Motor neuron (in vitro differentiated cells): ENCODE measurements at regions not wholly inside any gene's neighbourhood (a gene's known extent, or its start where the extent isn't known, plus 50 kb on each side); places are given as distances from the start of the nearest gene placed in this dataset.
A peak's percentile ranks its signal among the peaks of the same experiment; 100 is the strongest.
"Not testable (repeated sequence)": the region's sequence is repeated elsewhere in the genome, so short reads cannot be mapped to it uniquely, and the experiment has no call there.

ENCODE experiments used
- ATAC-seq, 8 experiments: fragments of 200-7000 bp; cut with Tn5 transposase; replicated peaks in 6 of 8; 2 replicates each; pipeline ENCODE4 v1.8.0; 2021; ENCODE audit warnings: mild to moderate bottlenecking in 8 of 8, moderate library complexity in 8 of 8
- H3K27ac ChIP-seq, 2 donors: fragments of 250-450 bp; sonication (Bioruptor Pico); 2 replicates each; pipeline ENCODE4 v1.9.0; 2021; ENCODE audit warnings: antibody characterized with exemption in 2 of 2, mild to moderate bottlenecking in 2 of 2, moderate library complexity in 1 of 2
- H3K4me1 ChIP-seq, 2 donors: fragments of 250-450 bp; sonication (Bioruptor Pico); replicated peaks in 1 of 2; 2 replicates each; pipeline ENCODE4 v1.6.1; 2021; ENCODE audit warnings: antibody characterized with exemption in 2 of 2, mild to moderate bottlenecking in 2 of 2, moderate library complexity in 1 of 2
- H3K4me3 ChIP-seq, 5 donors: fragments of 250-450 bp; sonication (Bioruptor Pico); 2 replicates each; pipeline ENCODE4 v1.9.0; 2021; ENCODE audit warnings: antibody characterized with exemption in 5 of 5, mild to moderate bottlenecking in 5 of 5, moderate library complexity in 4 of 5
- WGBS, 10 experiments: fragments of 450-650 bp; shearing (Covaris generic); methylation state at CpG; one replicate each; pipeline ENCODE4 v1.0.0; 2022; 5-methylcytosine and 5-hydroxymethylcytosine counted together
- in situ Hi-C, 9 experiments: fragments of 400-800 bp; cut with MboI; loops; one replicate each; pipeline ENCODE4 v1.15.0; 2021; ENCODE audit warnings: low sequenced_read_pairs in 9 of 9, low pct_unique_long_range_greater_than_20kb in 2 of 9; ENCODE audit not compliant: unreplicated experiment in 9 of 9

- Histone ChIP-seq H3K27ac (no peak overlapping the region), H3K4me1 (no peaks in the 10 kb centered on the region), H3K4me3 (no peak overlapping the region)
- in situ Hi-C loops, result no loop called here
- ATAC-seq, result no peak
- 16 to 95% (median 90%) methylated on average over 6 of the region's 6 CpGs for WGBS, 10 experiments
These were observed 617.7 kb upstream of the ADGRL2 start for GRCh38 chr1:81183051-81183450.

GRCh38 chr1:81179242-81179641, 621.5 kb upstream of the ADGRL2 start:
- in situ Hi-C loops, result no loop called here
- peak in 3 of 8 experiments; percentile 24 to 75 (median 46) for ATAC-seq
- WGBS, 10 experiments, result 0 to 82% (median 22%) methylated on average over 1 of the region's 1 CpG; no CpG with 5 or more reads in 2 of the 10 experiments
- no peaks in the 10 kb centered on the region for H3K4me1 ChIP-seq
- H3K27ac ChIP-seq, result no peak overlapping the region
- no peak overlapping the region for H3K4me3 ChIP-seq

- 97% methylated on average over 7 of the region's 30 CpGs; no CpG with 5 or more reads in 9 of the 10 experiments for WGBS, 10 experiments
- ATAC-seq, H3K4me3 ChIP-seq, H3K27ac ChIP-seq, in situ Hi-C loops, H3K4me1 ChIP-seq: not testable (repeated sequence)
These were observed 622.2 kb upstream of the ADGRL2 start for GRCh38 chr1:81178431-81179093.

GRCh38 chr1:81174811-81175476, 625.8 kb upstream of the ADGRL2 start:
- in situ Hi-C loops, result no loop called here
- H3K27ac ChIP-seq, result no peak overlapping the region
- H3K4me3 ChIP-seq, result no peak overlapping the region
- no peaks in the 10 kb centered on the region for H3K4me1 ChIP-seq
- 57 to 100% (median 89%) methylated on average over 1 to 2 of the region's 2 CpGs; no CpG with 5 or more reads in 4 of the 10 experiments for WGBS, 10 experiments
- ATAC-seq, result no peak

GRCh38 chr1:81174052-81174451, 626.7 kb upstream of the ADGRL2 start:
- in situ Hi-C loops, result no loop called here
- no peak for ATAC-seq
- Histone ChIP-seq H3K4me1 (no peaks in the 10 kb centered on the region), H3K27ac (no peak overlapping the region), H3K4me3 (no peak overlapping the region)
- WGBS, 10 experiments, result 0 to 94% (median 90%) methylated on average over 1 to 2 of the region's 2 CpGs; no CpG with 5 or more reads in 3 of the 10 experiments

- ATAC-seq, result no peak
- in situ Hi-C loops, result no loop called here
- no peak overlapping the region for H3K4me3 ChIP-seq
- H3K4me1 ChIP-seq, result no peaks in the 10 kb centered on the region
- WGBS, 10 experiments, result 50 to 100% (median 87%) methylated on average over 1 to 2 of the region's 2 CpGs
- no peak overlapping the region for H3K27ac ChIP-seq
These were observed 628.3 kb upstream of the ADGRL2 start for GRCh38 chr1:81172483-81172882.

GRCh38 chr1:81170721-81171120, 630.0 kb upstream of the ADGRL2 start:
- WGBS, 10 experiments, result 20 to 100% (median 91%) methylated on average over 2 of the region's 2 CpGs; no CpG with 5 or more reads in 1 of the 10 experiments
- Histone ChIP-seq H3K4me1 (no peaks in the 10 kb centered on the region), H3K4me3 (no peak overlapping the region), H3K27ac (no peak overlapping the region)
- in situ Hi-C loops, result no loop called here
- ATAC-seq, result no peak

GRCh38 chr1:81165963-81166362, 634.8 kb upstream of the ADGRL2 start:
- Histone ChIP-seq H3K4me3 (no peak overlapping the region), H3K27ac (no peak overlapping the region), H3K4me1 (no peaks in the 10 kb centered on the region)
- no peak for ATAC-seq
- 0 to 100% (median 91%) methylated on average over 1 to 2 of the region's 2 CpGs for WGBS, 10 experiments
- in situ Hi-C loops, result no loop called here

- WGBS, 10 experiments, result 60 to 100% (median 94%) methylated on average over 1 to 3 of the region's 3 CpGs; no CpG with 5 or more reads in 4 of the 10 experiments
- Histone ChIP-seq H3K27ac (no peak overlapping the region), H3K4me3 (no peak overlapping the region), H3K4me1 (peaks cover 0 to 7% of the 10 kb centered on the region in 2 donors)
- no peak for ATAC-seq
- in situ Hi-C loops, result no loop called here
These were observed 640.0 kb upstream of the ADGRL2 start for GRCh38 chr1:81160696-81161095.

- Histone ChIP-seq H3K4me1 (peaks cover 0 to 7% of the 10 kb centered on the region in 2 donors), H3K27ac (no peak overlapping the region), H3K4me3 (no peak overlapping the region)
- in situ Hi-C loops, result no loop called here
- 0 to 90% (median 72%) methylated on average over 1 to 3 of the region's 3 CpGs; no CpG with 5 or more reads in 1 of the 10 experiments for WGBS, 10 experiments
- peak in 3 of 8 experiments; percentile 48 to 64 (median 61) for ATAC-seq
These were observed 642.1 kb upstream of the ADGRL2 start for GRCh38 chr1:81158592-81158991.

- in situ Hi-C loops, result no loop called here
- 0 to 100% (median 95%) methylated on average over 1 of the region's 1 CpG; no CpG with 5 or more reads in 2 of the 10 experiments for WGBS, 10 experiments
These were observed 643.0 kb upstream of the ADGRL2 start for GRCh38 chr1:81157686-81158085.

GRCh38 chr1:81156887-81157286, 643.8 kb upstream of the ADGRL2 start:
- WGBS, 10 experiments, result 33 to 90% (median 60%) methylated on average over 1 of the region's 1 CpG; no CpG with 5 or more reads in 3 of the 10 experiments
- H3K27ac ChIP-seq, result no peak overlapping the region
- in situ Hi-C loops, result no loop called here
- H3K4me1 ChIP-seq, result peaks cover 0 to 7% of the 10 kb centered on the region in 2 donors
- peak in 1 of 8 experiments; percentile 65 for ATAC-seq
- H3K4me3 ChIP-seq, result no peak overlapping the region

More at GRCh38 chr1:81157686-81158085, 643.0 kb upstream of the ADGRL2 start:
- peaks cover 0 to 7% of the 10 kb centered on the region in 2 donors for H3K4me1 ChIP-seq
- ATAC-seq, result no peak
- H3K4me3 ChIP-seq, result no peak overlapping the region
- no peak overlapping the region for H3K27ac ChIP-seq

- in situ Hi-C loops, result no loop called here
- H3K4me3 ChIP-seq, result no peak overlapping the region
- no peak overlapping the region for H3K27ac ChIP-seq
- WGBS, 10 experiments, result 0 to 100% (median 94%) methylated on average over 1 of the region's 1 CpG; no CpG with 5 or more reads in 1 of the 10 experiments
- peaks cover 6 to 7% of the 10 kb centered on the region in 2 donors for H3K4me1 ChIP-seq
- ATAC-seq, result no peak
These were observed 645.6 kb upstream of the ADGRL2 start for GRCh38 chr1:81155131-81155530.
